ENCODE measurements at regions not wholly inside any gene's neighbourhood (a gene's known extent, or its start where the extent isn't known, plus 50 kb on each side); places are given as distances from the start of the nearest gene placed in this dataset.

DNA sequence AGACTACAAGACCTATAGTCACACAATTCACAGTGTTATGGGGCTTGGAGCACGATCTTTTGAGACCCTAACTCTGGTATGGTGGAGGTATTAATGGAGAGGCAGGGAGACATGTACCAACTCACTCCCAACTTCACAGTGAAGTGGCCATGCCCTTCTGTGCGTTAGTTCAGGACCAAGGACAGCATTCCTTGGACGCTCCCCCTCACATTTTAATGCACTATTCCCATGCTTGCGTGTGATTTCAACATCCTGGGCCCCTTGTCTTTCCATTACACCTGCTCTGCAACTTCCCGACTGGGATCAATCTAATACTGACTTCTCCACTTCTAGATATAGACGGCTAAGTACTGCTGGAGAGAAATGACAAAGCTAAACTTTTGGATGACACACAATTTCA, 72.7 kb downstream of the PLCE1 start (continued):
- no peak for TF ChIP-seq ZNF184 (tag by site-specific recombination; IDR thresholded peaks at IDR 0.05)
- TF ChIP-seq, protein P1, sequence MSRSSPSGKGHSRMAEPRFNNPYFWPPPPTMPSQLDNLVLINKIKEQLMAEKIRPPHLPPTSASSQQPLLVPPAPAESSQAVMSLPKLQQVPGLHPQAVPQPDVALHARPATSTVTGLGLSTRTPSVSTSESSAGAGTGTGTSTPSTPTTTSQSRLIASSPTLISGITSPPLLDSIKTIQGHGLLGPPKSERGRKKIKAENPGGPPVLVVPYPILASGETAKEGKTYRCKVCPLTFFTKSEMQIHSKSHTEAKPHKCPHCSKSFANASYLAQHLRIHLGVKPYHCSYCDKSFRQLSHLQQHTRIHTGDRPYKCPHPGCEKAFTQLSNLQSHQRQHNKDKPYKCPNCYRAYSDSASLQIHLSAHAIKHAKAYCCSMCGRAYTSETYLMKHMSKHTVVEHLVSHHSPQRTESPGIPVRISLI (tag by site-specific recombination; IDR thresholded peaks at IDR 0.05), result no peak
- TF ChIP-seq, protein P2, sequence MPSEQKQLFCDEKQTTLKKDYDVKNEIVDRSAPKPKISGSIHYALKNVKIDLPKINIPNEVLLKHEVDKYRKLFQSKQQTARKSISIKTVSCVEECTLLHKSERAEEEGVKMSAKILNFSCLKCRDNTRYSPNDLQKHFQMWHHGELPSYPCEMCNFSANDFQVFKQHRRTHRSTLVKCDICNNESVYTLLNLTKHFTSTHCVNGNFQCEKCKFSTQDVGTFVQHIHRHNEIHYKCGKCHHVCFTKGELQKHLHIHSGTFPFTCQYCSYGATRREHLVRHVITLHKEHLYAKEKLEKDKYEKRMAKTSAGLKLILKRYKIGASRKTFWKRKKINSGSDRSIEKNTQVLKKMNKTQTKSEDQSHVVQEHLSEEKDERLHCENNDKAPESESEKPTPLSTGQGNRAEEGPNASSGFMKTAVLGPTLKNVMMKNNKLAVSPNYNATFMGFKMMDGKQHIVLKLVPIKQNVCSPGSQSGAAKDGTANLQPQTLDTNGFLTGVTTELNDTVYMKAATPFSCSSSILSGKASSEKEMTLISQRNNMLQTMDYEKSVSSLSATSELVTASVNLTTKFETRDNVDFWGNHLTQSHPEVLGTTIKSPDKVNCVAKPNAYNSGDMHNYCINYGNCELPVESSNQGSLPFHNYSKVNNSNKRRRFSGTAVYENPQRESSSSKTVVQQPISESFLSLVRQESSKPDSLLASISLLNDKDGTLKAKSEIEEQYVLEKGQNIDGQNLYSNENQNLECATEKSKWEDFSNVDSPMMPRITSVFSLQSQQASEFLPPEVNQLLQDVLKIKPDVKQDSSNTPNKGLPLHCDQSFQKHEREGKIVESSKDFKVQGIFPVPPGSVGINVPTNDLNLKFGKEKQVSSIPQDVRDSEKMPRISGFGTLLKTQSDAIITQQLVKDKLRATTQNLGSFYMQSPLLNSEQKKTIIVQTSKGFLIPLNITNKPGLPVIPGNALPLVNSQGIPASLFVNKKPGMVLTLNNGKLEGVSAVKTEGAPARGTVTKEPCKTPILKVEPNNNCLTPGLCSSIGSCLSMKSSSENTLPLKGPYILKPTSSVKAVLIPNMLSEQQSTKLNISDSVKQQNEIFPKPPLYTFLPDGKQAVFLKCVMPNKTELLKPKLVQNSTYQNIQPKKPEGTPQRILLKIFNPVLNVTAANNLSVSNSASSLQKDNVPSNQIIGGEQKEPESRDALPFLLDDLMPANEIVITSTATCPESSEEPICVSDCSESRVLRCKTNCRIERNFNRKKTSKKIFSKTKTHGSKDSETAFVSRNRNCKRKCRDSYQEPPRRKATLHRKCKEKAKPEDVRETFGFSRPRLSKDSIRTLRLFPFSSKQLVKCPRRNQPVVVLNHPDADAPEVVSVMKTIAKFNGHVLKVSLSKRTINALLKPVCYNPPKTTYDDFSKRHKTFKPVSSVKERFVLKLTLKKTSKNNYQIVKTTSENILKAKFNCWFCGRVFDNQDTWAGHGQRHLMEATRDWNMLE (tag by site-specific recombination; conservative IDR thresholded peaks at IDR 0.05; ENCODE audit: low read depth), result no peak
- TF ChIP-seq ZNF423 (tag by site-specific recombination; IDR thresholded peaks at IDR 0.05), result no peak
- no peak for TF ChIP-seq ZNF548 (tag by site-specific recombination; IDR thresholded peaks at IDR 0.05)
- no peak for TF ChIP-seq WT1 (tag by site-specific recombination; IDR thresholded peaks at IDR 0.05)
- TF ChIP-seq ZNF747 (tag by site-specific recombination; IDR thresholded peaks at IDR 0.05), result no peak
- TF ChIP-seq GFI1B (tag by site-specific recombination; IDR thresholded peaks at IDR 0.05), result no peak
- no peak for TF ChIP-seq ZBTB21 (tag by site-specific recombination; IDR thresholded peaks at IDR 0.05)
- TF ChIP-seq ZNF112 (tag by site-specific recombination; IDR thresholded peaks at IDR 0.05), result no peak
- peak; percentile 92; the same call in 1 of the 2 replicates for TF ChIP-seq ZNF610 (tag by site-specific recombination; IDR thresholded peaks at IDR 0.05; ENCODE audit: borderline replicate concordance)
- TF ChIP-seq, protein P3, sequence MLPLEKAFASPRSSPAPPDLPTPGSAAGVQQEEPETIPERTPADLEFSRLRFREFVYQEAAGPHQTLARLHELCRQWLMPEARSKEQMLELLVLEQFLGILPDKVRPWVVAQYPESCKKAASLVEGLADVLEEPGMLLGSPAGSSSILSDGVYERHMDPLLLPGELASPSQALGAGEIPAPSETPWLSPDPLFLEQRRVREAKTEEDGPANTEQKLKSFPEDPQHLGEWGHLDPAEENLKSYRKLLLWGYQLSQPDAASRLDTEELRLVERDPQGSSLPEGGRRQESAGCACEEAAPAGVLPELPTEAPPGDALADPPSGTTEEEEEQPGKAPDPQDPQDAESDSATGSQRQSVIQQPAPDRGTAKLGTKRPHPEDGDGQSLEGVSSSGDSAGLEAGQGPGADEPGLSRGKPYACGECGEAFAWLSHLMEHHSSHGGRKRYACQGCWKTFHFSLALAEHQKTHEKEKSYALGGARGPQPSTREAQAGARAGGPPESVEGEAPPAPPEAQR (tag by site-specific recombination; IDR thresholded peaks at IDR 0.05), result no peak
- TF ChIP-seq ZFP3 (tag by site-specific recombination; IDR thresholded peaks at IDR 0.05; ENCODE audit: low read depth), result no peak
- no peak for TF ChIP-seq ZNF530 (tag by site-specific recombination; IDR thresholded peaks at IDR 0.05; ENCODE audit: low read depth)
- no peak for TF ChIP-seq GLIS1 (tag by site-specific recombination; IDR thresholded peaks at IDR 0.05)
- 0 out of 2 replicates have a peak, but pooled peaks have one; percentile 19 for TF ChIP-seq KLF9 (tag by site-specific recombination; IDR thresholded peaks at IDR 0.05; ENCODE audit: low read depth)
- no peak for TF ChIP-seq ZNF596 (tag by site-specific recombination; IDR thresholded peaks at IDR 0.05)
- TF ChIP-seq, protein P4, sequence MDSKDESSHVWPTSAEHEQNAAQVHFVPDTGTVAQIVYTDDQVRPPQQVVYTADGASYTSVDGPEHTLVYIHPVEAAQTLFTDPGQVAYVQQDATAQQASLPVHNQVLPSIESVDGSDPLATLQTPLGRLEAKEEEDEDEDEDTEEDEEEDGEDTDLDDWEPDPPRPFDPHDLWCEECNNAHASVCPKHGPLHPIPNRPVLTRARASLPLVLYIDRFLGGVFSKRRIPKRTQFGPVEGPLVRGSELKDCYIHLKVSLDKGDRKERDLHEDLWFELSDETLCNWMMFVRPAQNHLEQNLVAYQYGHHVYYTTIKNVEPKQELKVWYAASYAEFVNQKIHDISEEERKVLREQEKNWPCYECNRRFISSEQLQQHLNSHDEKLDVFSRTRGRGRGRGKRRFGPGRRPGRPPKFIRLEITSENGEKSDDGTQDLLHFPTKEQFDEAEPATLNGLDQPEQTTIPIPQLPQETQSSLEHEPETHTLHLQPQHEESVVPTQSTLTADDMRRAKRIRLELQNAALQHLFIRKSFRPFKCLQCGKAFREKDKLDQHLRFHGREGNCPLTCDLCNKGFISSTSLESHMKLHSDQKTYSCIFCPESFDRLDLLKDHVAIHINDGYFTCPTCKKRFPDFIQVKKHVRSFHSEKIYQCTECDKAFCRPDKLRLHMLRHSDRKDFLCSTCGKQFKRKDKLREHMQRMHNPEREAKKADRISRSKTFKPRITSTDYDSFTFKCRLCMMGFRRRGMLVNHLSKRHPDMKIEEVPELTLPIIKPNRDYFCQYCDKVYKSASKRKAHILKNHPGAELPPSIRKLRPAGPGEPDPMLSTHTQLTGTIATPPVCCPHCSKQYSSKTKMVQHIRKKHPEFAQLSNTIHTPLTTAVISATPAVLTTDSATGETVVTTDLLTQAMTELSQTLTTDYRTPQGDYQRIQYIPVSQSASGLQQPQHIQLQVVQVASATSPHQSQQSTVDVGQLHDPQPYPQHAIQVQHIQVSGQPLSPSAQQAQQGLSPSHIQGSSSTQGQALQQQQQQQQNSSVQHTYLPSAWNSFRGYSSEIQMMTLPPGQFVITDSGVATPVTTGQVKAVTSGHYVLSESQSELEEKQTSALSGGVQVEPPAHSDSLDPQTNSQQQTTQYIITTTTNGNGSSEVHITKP (tag by site-specific recombination; IDR thresholded peaks at IDR 0.05), result peak; percentile 85
- TF ChIP-seq, protein P5, sequence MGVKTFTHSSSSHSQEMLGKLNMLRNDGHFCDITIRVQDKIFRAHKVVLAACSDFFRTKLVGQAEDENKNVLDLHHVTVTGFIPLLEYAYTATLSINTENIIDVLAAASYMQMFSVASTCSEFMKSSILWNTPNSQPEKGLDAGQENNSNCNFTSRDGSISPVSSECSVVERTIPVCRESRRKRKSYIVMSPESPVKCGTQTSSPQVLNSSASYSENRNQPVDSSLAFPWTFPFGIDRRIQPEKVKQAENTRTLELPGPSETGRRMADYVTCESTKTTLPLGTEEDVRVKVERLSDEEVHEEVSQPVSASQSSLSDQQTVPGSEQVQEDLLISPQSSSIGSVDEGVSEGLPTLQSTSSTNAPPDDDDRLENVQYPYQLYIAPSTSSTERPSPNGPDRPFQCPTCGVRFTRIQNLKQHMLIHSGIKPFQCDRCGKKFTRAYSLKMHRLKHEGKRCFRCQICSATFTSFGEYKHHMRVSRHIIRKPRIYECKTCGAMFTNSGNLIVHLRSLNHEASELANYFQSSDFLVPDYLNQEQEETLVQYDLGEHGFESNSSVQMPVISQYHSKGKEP (tag by site-specific recombination; IDR thresholded peaks at IDR 0.05), result 0 out of 2 replicates have a peak, but pooled peaks have one; percentile 11
- TF ChIP-seq, protein P6, sequence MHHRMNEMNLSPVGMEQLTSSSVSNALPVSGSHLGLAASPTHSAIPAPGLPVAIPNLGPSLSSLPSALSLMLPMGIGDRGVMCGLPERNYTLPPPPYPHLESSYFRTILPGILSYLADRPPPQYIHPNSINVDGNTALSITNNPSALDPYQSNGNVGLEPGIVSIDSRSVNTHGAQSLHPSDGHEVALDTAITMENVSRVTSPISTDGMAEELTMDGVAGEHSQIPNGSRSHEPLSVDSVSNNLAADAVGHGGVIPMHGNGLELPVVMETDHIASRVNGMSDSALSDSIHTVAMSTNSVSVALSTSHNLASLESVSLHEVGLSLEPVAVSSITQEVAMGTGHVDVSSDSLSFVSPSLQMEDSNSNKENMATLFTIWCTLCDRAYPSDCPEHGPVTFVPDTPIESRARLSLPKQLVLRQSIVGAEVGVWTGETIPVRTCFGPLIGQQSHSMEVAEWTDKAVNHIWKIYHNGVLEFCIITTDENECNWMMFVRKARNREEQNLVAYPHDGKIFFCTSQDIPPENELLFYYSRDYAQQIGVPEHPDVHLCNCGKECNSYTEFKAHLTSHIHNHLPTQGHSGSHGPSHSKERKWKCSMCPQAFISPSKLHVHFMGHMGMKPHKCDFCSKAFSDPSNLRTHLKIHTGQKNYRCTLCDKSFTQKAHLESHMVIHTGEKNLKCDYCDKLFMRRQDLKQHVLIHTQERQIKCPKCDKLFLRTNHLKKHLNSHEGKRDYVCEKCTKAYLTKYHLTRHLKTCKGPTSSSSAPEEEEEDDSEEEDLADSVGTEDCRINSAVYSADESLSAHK (tag by site-specific recombination; IDR thresholded peaks at IDR 0.05), result no peak

Data from HEK293 (cell line).